GM12878 (cell line): ENCODE measurements at regions not wholly inside any gene's neighbourhood (a gene's known extent, or its start where the extent isn't known, plus 50 kb on each side); places are given as distances from the start of the nearest gene placed in this dataset.

ENCODE experiments used
- ATAC-seq: fragments of 200-7000 bp; cut with Tn5 transposase; 3 replicates; pipeline ENCODE4 v1.9.1; 2020; ENCODE audit warnings: mild to moderate bottlenecking, moderate library complexity
- BruUV-seq: library from RNA; stranded (reverse); fragments of 400-500 nt; replicated peaks from 2 replicates; lab custom pipeline; 2021; lab: Mats Ljungman, UMichigan
- CTCF ChIA-PET: fragments of 300-600 bp; sonication (Branson Sonifier 250); formaldehyde crosslinking; extraction: SDS; loops from one replicate; lab custom pipeline; 2021; ENCODE audit warnings: inconsistent platforms; lab: Yijun Ruan, JAX
- POLR2A ChIA-PET: fragments of 350-600 bp; formaldehyde crosslinking; extraction: SDS; loops from one replicate; lab custom pipeline; 2021; ENCODE audit warnings: inconsistent platforms; lab: Charles Lee
- RAD21 ChIA-PET: fragments of 300-600 bp; sonication (Branson Sonifier 250); formaldehyde crosslinking; loops from one replicate; lab custom pipeline; 2023; ENCODE audit warnings: antibody characterized with exemption; ENCODE audit not compliant: unreplicated experiment; lab: Charles Lee
- SMC1A ChIA-PET: fragments of 300-600 bp; sonication (Branson Sonifier 250); formaldehyde crosslinking; loops from one replicate; lab custom pipeline; 2023; ENCODE audit not compliant: unreplicated experiment, uncharacterized antibody; lab: Charles Lee
- DNase-seq: peaks from one replicate; pipeline ENCODE4 v3.0.0-alpha.2; 2011; ENCODE audit warnings: low read depth, low spot score
- FAIRE-seq: peaks from 3 replicates; lab custom pipeline; 2011; peaks lifted over from hg19 to GRCh38; lab: Jason Lieb, UNC
- H2AFZ ChIP-seq: 2 replicates; pipeline ENCODE4 v1.6.0; 2011; ENCODE audit warnings: low read depth, low read length, control low read depth; ENCODE audit not compliant: control insufficient read depth
- H3K27ac ChIP-seq: 2 replicates; pipeline ENCODE4 v1.5.1; 2011; ENCODE audit warnings: control low read depth; ENCODE audit not compliant: control insufficient read depth, insufficient read depth
- H3K27me3 ChIP-seq, 2 experiments: replicated peaks in 1 of 2; 2 replicates each; pipeline versions ENCODE4 v1.6.0 to v1.6.1; 2011; ENCODE audit warnings: low read length in 1 of 2; ENCODE audit not compliant: control insufficient read depth in 2 of 2, insufficient read depth in 2 of 2
- H3K36me3 ChIP-seq, 2 experiments: 2 replicates each; pipeline ENCODE4 v1.5.1; 2011; ENCODE audit warnings: low read length in 1 of 2; ENCODE audit not compliant: control insufficient read depth in 2 of 2, insufficient read depth in 2 of 2
- H3K4me1 ChIP-seq: 2 replicates; pipeline ENCODE4 v1.6.1; 2011; ENCODE audit warnings: mild to moderate bottlenecking, low read length, moderate library complexity, mixed read lengths; ENCODE audit not compliant: control insufficient read depth, insufficient read depth
- H3K4me2 ChIP-seq: 2 replicates; pipeline ENCODE4 v1.6.0; 2011; ENCODE audit warnings: control low read depth; ENCODE audit not compliant: control insufficient read depth, insufficient read depth
- H3K4me3 ChIP-seq: fragments of 200-600 bp; sonication (generic); 2 replicates; pipeline ENCODE4 v1.5.1; 2016
- H3K79me2 ChIP-seq: 2 replicates; pipeline ENCODE4 v1.6.0; 2011; ENCODE audit warnings: low read length; ENCODE audit not compliant: control insufficient read depth, insufficient read depth
- H3K9ac ChIP-seq: 2 replicates; pipeline ENCODE4 v1.8.0; 2011; ENCODE audit warnings: low read length, control low read depth, mixed read lengths; ENCODE audit not compliant: control insufficient read depth, insufficient read depth
- H3K9me3 ChIP-seq: replicated peaks from 3 replicates; pipeline ENCODE4 v1.5.1; 2011; ENCODE audit warnings: mild to moderate bottlenecking, low read length; ENCODE audit not compliant: control insufficient read depth, insufficient read depth
- H4K20me1 ChIP-seq: 2 replicates; pipeline ENCODE4 v1.6.0; 2011; ENCODE audit not compliant: control insufficient read depth, insufficient read depth
- CBX5 ChIP-seq: sonication (generic); IDR thresholded peaks from 2 replicates; pipeline ENCODE4 v1.6.1; 2016; ENCODE audit warnings: low read depth, moderate library complexity, mild to moderate bottlenecking, inconsistent platforms
- CTCF ChIP-seq, 3 experiments: IDR thresholded peaks in 2 of 3; conservative IDR thresholded peaks in 1 of 3; 2 replicates each; pipeline ENCODE4 v1.5.1; 2011; ENCODE audit warnings: low read depth in 3 of 3, low read length in 3 of 3, mild to moderate bottlenecking in 3 of 3, control low read depth in 2 of 3, moderate library complexity in 2 of 3, inconsistent platforms in 1 of 3, mixed read lengths in 1 of 3; ENCODE audit not compliant: control insufficient read depth in 2 of 3, insufficient read depth in 1 of 3; ENCODE audit errors: extremely low read depth in 1 of 3
- E2F4 ChIP-seq: IDR thresholded peaks from 2 replicates; pipeline ENCODE4 v1.6.1; 2012; ENCODE audit warnings: low read depth, low read length, improper control_type of control experiment
- ELK1 ChIP-seq: IDR thresholded peaks from 2 replicates; pipeline ENCODE4 v1.6.1; 2012; ENCODE audit warnings: low read depth, low read length, improper control_type of control experiment
- FOXK2 ChIP-seq: fragments of 450-650 bp; IDR thresholded peaks from 2 replicates; pipeline ENCODE4 v1.6.1; 2017; ENCODE audit warnings: mild to moderate bottlenecking, moderate library complexity
- IRF3 ChIP-seq: fragments of 450-650 bp; IDR thresholded peaks from 2 replicates; pipeline ENCODE4 v1.6.1; 2014; ENCODE audit warnings: mild to moderate bottlenecking
- KAT2A ChIP-seq: conservative IDR thresholded peaks from 2 replicates; pipeline ENCODE4 v1.6.1; 2011; ENCODE audit warnings: low read depth, low read length; ENCODE audit not compliant: control insufficient read depth
- LARP7 ChIP-seq: fragments of 450-650 bp; IDR thresholded peaks from 2 replicates; pipeline ENCODE4 v1.6.1; 2017; ENCODE audit warnings: mild to moderate bottlenecking
- MEF2A ChIP-seq: IDR thresholded peaks from 2 replicates; pipeline ENCODE4 v1.6.1; 2011; ENCODE audit warnings: low read depth, mild to moderate bottlenecking, low read length, moderate library complexity; ENCODE audit not compliant: insufficient read depth
- NFIC ChIP-seq: IDR thresholded peaks from 2 replicates; pipeline ENCODE4 v1.6.1; 2012; ENCODE audit warnings: low read depth, mild to moderate bottlenecking, inconsistent platforms, low read length, moderate library complexity
- PML ChIP-seq: IDR thresholded peaks from 2 replicates; pipeline ENCODE4 v1.6.1; 2012; ENCODE audit warnings: low read length, inconsistent platforms
- RCOR1 ChIP-seq: conservative IDR thresholded peaks from 2 replicates; pipeline ENCODE4 v1.6.1; 2012; ENCODE audit warnings: low read depth, low read length, improper control_type of control experiment
- SIN3A ChIP-seq: IDR thresholded peaks from 2 replicates; pipeline ENCODE4 v1.6.1; 2012; ENCODE audit warnings: low read depth, low read length, improper control_type of control experiment
- ZNF384 ChIP-seq: IDR thresholded peaks from 2 replicates; pipeline ENCODE4 v1.6.1; 2012; ENCODE audit warnings: low read depth, mild to moderate bottlenecking, low read length, improper control_type of control experiment, borderline replicate concordance
- in situ Hi-C: fragments of 300-500 bp; cut with MboI; formaldehyde crosslinking; loops from 9 replicates; pipeline ENCODE4 v1.14.3; 2018; ENCODE audit warnings: mixed read lengths
- intact Hi-C: fragments of 100-400 bp; cut with micrococcal nuclease; formaldehyde crosslinking; loops from one replicate; pipeline ENCODE4 v1.14.2; 2022; ENCODE audit not compliant: unreplicated experiment

- ATAC-seq: no peak
- BruUV-seq: no TSS peak
- CTCF ChIA-PET: interaction anchor here (0.6 to 2.4 kb wide), 2 partner anchors 19 to 254 kb away, joined by 3 to 14 read pairs; no protein-coding TSS in a partner anchor
Observed at GRCh38 chr10:63885156-63885555, 364.0 kb downstream of the REEP3 start.

More at GRCh38 chr10:63885156-63885555, 364.0 kb downstream of the REEP3 start:
- ChIA-PET SMC1A (no interaction called here), RAD21 (no interaction called here), POLR2A (no interaction called here)
- Histone ChIP-seq H3K36me3 (no peaks in the 10 kb centered on the region), H3K4me2 (no peak overlapping the region), H3K4me1 (no peaks in the 10 kb centered on the region), H3K9ac (no peak overlapping the region), H3K27ac (no peak overlapping the region), H3K79me2 (no peaks in the 10 kb centered on the region), H3K27me3 (no peaks in the 10 kb centered on the region), H2AFZ (no peak overlapping the region), H3K4me3 (no peak overlapping the region), H4K20me1 (no peaks in the 10 kb centered on the region), H3K9me3 (no peaks in the 10 kb centered on the region)
- no peak for FAIRE-seq
- intact Hi-C loops: no loop called here
- in situ Hi-C loops: no loop called here
- DNase-seq: no peak
- TF ChIP-seq ELK1: no peak
- no peak for TF ChIP-seq LARP7
- no peak for TF ChIP-seq PML
- TF ChIP-seq E2F4: no peak
- no peak for TF ChIP-seq KAT2A
- TF ChIP-seq CTCF (IDR thresholded peaks at IDR 0.05 in 2 of 3, conservative IDR thresholded peaks at IDR 0.05 in 1 of 3; ENCODE audit: control insufficient read depth in 2 of 3, extremely low read depth in 1 of 3, insufficient read depth in 1 of 3, low read depth in 3 of 3, low read length in 3 of 3): no peak
- TF ChIP-seq ZNF384: no peak
- TF ChIP-seq NFIC: no peak
- TF ChIP-seq MEF2A: no peak
- no peak for TF ChIP-seq CBX5
- no peak for TF ChIP-seq IRF3
- no peak for TF ChIP-seq RCOR1
- TF ChIP-seq SIN3A: no peak
- TF ChIP-seq FOXK2: no peak
